NCI-H82 treated with DMSO at 0.1 percent for 48 hours (cell line): ENCODE measurements at regions not wholly inside any gene's neighbourhood (a gene's known extent, or its start where the extent isn't known, plus 50 kb on each side); places are given as distances from the start of the nearest gene placed in this dataset.

ENCODE experiments used
- DNase-seq: peaks from one replicate; lab custom pipeline; 2025; ENCODE audit not compliant: unreplicated experiment; lab: John Stamatoyannopoulos, UW

GRCh38 chr21:15515908-15516307, 213.9 kb upstream of the USP25 start:
- no peak for DNase-seq

- DNase-seq = no peak
Observed at GRCh38 chr21:15517394-15517793, 212.4 kb upstream of the USP25 start.

GRCh38 chr21:15520811-15521643, 208.8 kb upstream of the USP25 start:
- no peak for DNase-seq

- no peak for DNase-seq
Observed at GRCh38 chr21:15521644-15522001, 208.2 kb upstream of the USP25 start.

- no peak for DNase-seq
Observed at GRCh38 chr21:15522148-15522547, 207.6 kb upstream of the USP25 start.

GRCh38 chr21:15524855-15525254, 204.9 kb upstream of the USP25 start:
- no peak for DNase-seq

GRCh38 chr21:15526798-15527197, 203.0 kb upstream of the USP25 start:
- DNase-seq = no peak

- no peak for DNase-seq
Observed at GRCh38 chr21:15528346-15528745, 201.4 kb upstream of the USP25 start.

GRCh38 chr21:15531986-15532385, 197.8 kb upstream of the USP25 start:
- no peak for DNase-seq

GRCh38 chr21:15533618-15534017, 196.2 kb upstream of the USP25 start:
- no peak for DNase-seq

GRCh38 chr21:15534450-15534886, 195.3 kb upstream of the USP25 start:
- DNase-seq = no peak

- no peak for DNase-seq
Observed at GRCh38 chr21:15539376-15539775, 190.4 kb upstream of the USP25 start.

GRCh38 chr21:15543473-15543872, 186.3 kb upstream of the USP25 start:
- DNase-seq = no peak

- no peak for DNase-seq
Observed at GRCh38 chr21:15549671-15550070, 180.1 kb upstream of the USP25 start.

- no peak for DNase-seq
Observed at GRCh38 chr21:15552914-15553494, 176.8 kb upstream of the USP25 start.

- peak; percentile 79 for DNase-seq
Observed at GRCh38 chr21:15557925-15558324, 171.9 kb upstream of the USP25 start.

GRCh38 chr21:15558884-15559283, 170.9 kb upstream of the USP25 start:
- DNase-seq = no peak

- no peak for DNase-seq
Observed at GRCh38 chr21:15559660-15560059, 170.1 kb upstream of the USP25 start.

- DNase-seq = no peak
Observed at GRCh38 chr21:15560383-15561056, 169.3 kb upstream of the USP25 start.

GRCh38 chr21:15562748-15563147, 167.0 kb upstream of the USP25 start:
- no peak for DNase-seq

- no peak for DNase-seq
Observed at GRCh38 chr21:15564907-15565306, 164.9 kb upstream of the USP25 start.

GRCh38 chr21:15566703-15567102, 163.1 kb upstream of the USP25 start:
- no peak for DNase-seq
